ELF-1 (cell line): ENCODE measurements at regions not wholly inside any gene's neighbourhood (a gene's known extent, or its start where the extent isn't known, plus 50 kb on each side); places are given as distances from the start of the nearest gene placed in this dataset.

Experiments
- DNase-seq: peaks from one replicate; pipeline ENCODE4 v3.0.0-alpha.2; 2016; ENCODE audit warnings: low read depth, low spot score

DNA sequence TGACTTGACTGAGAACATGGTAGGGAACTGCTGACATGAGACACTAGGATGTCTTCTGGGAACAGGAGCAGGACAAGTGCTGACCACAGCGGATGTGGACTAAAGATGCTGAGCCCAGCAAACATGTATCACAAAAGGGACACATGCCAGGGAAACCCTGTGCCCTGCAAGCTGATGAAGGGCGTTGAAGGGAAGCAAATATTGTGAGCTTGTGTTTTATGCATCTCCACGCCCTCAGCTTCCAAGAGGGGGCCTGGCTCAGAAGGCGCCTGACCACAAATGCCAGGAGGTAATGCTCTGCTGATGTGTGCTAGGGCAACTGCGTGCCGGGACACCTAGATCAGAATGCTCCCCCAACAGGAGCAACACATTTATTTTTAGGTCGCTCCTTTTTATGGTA lies 207.3 kb downstream of the CXCL12 start:
- DNase-seq, result no peak

GRCh38 chr10:44176311-44176710 lies 208.6 kb downstream of the CXCL12 start:
- DNase-seq, result no peak

DNA sequence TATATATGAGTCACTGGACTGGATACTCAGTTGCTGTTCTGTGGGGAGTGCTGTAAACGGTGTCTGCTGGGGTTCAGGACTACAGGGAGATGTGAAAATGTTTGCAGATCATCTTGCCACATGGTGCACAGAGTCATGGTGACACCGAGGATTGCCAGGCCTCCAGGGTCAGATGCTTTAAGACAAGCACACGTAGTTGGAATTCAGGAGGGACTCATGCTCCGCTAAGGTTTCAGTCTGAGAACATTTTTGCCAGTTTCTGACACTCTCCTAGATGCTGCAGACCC lies 211.3 kb downstream of the CXCL12 start:
- DNase-seq, result no peak

DNA sequence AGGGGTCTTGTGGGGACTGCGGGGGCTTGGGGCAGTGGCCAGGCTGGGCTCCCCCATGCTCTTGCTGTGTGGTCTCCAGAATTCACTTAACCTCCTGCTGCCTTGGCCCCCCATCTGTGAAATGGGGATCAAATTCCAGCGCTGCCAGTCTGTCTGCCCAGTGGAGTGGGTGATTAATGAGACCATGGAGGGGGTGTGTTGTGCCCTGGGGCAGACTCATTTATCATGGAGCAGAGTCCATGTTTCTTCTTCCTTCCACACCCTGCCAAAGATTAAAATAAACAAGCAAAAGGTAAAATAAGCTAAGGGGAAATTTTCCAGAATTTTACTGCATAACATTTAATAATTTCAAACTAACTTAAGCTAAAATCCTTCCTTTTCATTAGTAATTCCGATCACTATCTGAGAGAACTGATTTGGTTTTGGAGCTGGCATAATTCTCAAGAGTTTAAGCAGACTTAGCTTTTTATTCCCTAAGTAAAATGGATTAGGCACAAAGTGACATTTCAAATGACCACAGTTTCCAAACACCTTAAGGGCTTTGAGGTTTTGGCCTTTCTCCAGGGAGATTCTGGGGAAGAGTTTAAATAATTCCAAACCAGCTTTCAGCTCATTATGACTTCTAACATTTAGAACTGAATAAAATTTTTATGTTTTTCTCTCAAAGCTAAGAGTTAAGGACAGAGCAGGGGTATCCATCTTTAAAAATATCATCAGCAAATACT lies 211.9 kb downstream of the CXCL12 start:
- peak; percentile 18 for DNase-seq

GRCh38 chr10:44171765-44172164 lies 213.1 kb downstream of the CXCL12 start:
- no peak for DNase-seq

DNA sequence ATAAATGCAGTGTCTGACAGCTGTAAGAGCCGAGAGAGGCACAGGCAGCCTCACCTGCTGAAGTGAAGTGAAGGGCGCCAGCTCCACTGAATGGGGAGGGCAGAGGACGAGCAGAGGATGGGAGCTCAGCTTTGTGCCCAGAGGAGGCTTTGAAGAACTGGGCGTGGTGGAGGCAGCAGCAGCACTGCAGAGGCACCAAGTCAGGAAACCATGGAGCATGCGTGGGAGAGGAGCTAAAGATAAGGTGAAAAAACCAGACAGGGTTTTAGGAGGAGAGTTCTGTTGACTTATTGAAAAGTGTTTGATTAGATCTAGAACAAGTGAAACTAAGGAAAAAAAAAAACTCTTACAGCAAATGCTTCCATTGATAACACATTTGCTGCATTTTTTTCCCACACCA lies 216.4 kb downstream of the CXCL12 start:
- DNase-seq, result no peak

- no peak for DNase-seq
Observed at GRCh38 chr10:44167752-44168151, 217.1 kb downstream of the CXCL12 start.

- DNase-seq, result no peak
Observed at GRCh38 chr10:44166441-44166840, 218.5 kb downstream of the CXCL12 start.

- DNase-seq, result no peak
Observed at GRCh38 chr10:44164251-44164956, 220.5 kb downstream of the CXCL12 start.

GRCh38 chr10:44161184-44161583 lies 223.7 kb downstream of the CXCL12 start:
- DNase-seq, result no peak

DNA sequence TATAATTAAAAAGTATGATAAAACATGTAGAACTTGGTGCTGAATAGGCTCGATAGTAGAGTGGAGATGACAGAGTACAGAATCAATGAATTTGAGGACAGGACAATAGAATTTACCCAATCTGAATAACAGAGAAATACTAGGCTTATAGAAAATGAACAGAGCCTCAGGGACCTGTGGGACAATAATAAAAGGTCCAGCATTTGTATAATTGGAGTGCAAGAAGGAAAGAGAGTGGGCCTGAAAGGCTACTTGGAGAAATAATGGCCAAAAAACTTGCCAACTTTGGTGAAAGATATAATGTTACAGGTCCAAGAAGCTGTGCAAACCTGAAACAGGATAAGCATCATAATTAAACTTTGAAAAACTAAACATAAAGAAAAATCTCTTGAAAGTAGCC lies 227.3 kb downstream of the CXCL12 start:
- DNase-seq, result no peak

- no peak for DNase-seq
Observed at GRCh38 chr10:44154956-44155355, 229.9 kb downstream of the CXCL12 start.

DNA sequence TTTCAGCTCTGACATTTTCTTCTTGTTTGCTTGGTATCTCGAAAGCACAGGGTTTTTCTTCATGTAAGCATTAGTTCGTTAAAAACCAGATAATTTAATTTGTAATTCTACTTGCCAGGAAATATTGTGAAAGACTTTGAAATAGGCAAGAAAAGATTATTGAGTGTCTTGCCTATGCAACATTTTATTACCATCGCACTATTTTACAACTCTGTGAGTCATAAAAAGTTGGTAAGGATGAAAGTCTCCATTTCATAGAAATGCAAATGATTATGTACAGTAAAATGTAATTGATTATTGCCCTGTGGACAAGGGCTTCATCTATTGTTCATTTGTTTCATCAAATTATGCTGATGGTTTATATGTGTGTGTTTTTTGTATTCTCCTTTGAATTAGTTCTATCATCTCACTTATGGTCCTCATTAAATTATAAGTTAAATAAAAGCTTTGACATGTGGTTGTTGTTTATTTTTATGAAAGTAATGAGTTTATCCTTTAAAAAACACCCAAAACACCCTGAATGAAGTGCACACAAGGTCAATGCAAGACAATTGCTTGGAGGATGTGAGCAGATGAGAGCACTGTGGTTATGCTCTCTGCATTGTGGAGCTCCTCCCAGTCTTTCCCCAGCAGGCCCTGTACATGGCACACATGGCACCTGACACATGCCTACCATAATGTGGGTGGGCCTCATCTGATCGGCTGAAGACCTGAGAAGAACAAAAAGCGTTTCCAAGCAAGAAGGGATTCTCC lies 230.8 kb downstream of the CXCL12 start:
- no peak for DNase-seq

- no peak for DNase-seq
Observed at GRCh38 chr10:44143556-44143955, 241.3 kb downstream of the CXCL12 start.

DNA sequence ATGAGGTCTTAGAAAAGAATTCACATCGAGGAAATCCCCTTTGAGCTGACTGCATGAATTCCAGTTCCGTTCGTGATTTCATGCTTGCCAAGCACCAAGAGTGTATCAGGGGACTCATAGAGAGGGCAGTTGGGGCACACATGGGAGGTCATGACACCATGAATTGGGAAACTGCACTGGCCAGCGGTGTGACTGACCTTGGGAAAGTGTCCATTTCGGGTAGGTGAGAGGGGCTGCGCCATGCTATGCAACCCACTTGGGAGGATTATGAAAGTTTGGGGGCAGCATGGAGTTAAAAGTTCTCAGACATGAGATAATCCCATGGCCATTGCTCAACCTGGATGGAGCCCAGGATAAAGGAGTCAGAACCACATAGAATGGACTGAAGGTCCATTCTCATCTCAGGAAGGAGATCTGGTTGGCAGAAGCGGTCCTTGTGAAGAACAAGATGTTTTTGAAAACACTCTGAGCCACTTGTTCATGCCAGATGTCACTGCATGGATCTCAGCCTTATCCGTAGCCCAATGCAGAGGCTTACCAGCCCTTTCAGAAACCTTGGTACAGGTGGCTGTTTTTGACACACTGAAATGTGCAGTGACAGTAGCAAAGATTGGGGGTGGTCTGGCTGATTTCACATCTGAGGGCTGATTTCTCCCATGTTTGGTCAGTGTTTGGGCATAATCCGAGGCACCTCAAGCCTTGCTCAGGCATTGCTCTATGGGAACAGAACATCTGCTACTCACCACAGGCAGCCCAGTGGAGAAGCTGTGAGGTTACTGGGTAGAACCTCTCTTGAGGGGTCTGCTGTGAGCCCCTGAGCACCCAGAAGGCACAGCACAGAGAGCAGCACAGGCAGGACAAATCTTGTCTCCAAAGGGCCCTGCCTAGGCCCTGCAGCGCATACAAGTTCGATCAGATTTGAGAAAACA lies 252.3 kb downstream of the CXCL12 start:
- DNase-seq, result no peak

DNA sequence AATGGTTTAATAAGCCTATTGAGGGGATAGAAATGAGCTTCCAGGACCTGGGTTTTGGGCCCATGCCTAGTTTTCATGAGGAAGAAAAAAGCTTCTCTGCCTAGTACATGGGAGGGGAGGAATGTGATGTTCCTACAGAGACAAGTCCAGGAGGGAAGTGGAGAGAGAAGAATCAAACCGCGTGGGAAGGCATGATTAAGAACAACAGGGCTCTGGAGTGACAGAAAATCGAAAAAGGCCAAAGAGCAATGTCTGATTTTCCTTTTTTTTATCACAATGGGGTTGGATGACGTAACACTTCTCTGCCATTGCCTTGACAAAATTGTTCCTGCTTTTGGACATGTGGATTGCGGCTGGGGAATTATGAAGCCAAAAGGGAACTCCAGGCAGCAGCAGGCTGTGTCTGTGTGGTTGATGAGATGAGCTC lies 258.6 kb downstream of the CXCL12 start:
- DNase-seq, result no peak

- no peak for DNase-seq
Observed at GRCh38 chr10:44125879-44126278, 259.0 kb downstream of the CXCL12 start.

DNA sequence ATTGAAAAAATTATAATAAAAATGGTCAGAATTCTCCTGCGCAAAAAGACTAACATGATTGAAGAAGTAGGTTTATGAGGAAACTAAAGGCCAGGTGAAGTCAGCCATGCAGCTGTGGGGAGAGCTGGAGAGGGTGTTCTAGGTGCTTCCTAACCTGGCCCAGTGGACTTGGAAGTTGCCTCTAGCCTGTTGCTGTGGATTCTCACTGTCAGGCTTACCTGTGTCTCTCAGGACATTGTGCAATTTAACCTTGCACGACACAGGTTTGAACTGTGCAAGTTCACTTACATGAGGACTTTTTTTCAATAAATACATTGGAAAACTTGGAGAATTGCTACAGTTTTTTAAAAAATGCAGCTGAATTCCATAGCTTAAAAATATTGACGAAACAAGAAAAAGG lies 266.4 kb downstream of the CXCL12 start:
- DNase-seq, result no peak

DNA sequence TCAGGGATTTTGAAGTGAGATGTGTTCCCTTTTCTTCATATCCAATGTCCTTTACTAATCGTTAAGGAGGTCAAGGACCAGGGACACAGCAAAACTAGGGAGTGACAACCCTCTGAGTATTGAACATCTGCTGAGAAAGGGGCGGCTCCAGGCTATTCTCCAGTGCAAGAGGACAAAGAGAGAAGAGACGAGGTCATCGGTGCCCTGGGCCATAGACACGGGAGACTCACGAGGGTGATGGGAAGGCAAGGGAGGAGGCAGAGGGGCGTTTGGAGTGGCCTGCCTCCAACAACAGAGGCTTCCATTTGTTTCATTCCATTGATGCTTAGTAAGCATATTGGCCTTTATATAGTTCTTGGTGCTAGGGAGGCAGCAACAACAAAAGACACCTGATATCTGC lies 268.4 kb downstream of the CXCL12 start:
- DNase-seq, result peak; percentile 39

DNA sequence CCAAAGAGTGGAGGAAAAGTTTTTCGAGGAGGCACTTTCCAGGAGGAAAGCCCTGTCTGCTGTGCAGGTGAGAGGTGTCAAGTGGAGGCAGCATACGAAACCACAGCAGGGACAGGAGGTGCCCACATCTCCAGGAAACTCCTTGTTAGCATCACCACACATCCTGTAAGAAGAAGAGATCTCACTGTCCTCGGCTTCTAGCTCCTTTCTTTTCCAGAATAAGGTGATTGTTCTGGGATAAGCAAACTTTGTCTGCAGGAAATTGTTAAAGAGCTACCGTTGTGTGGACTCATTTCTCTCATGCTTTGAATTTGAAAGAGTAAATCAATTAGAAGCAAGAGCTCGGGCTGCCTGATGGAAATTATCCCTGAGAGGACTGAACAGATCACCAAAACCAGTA lies 269.4 kb downstream of the CXCL12 start:
- DNase-seq, result no peak

DNA sequence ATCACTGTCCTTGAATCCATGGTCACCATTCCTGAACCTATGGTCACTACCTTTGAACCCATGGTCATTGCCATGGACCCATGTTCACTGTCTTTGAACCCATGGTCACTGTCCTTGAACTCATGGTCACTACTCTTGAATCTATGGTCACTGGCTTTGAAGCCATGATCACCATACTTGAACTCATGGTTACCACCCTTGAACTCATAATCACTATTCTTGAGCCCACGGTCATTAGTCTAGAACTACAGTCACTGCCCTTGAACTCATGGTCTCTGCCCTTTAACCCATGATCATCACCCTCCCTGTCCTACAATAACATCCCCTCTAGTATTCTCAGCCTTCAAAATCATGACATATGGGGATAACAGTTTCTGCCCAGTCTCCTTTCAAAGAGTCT lies 270.5 kb downstream of the CXCL12 start:
- no peak for DNase-seq

GRCh38 chr10:44112280-44112679 lies 272.6 kb downstream of the CXCL12 start:
- peak; percentile 69 for DNase-seq
